Neural progenitor cell (in vitro differentiated cells): ENCODE measurements at regions not wholly inside any gene's neighbourhood (a gene's known extent, or its start where the extent isn't known, plus 50 kb on each side); places are given as distances from the start of the nearest gene placed in this dataset.

Experiments
- DNase-seq: peaks from one replicate; pipeline ENCODE4 v3.0.0-alpha.2; 2016; ENCODE audit warnings: low spot score
- H2AFZ ChIP-seq: fragments of 200-600 bp; sonication (generic); replicated peaks from 2 replicates; pipeline ENCODE4 v1.6.1; 2016; ENCODE audit warnings: antibody characterized with exemption
- H3F3A ChIP-seq: fragments of 200-600 bp; sonication (generic); 2 replicates; pipeline ENCODE4 v1.6.1; 2016; ENCODE audit warnings: antibody characterized with exemption, low read depth
- H3K27ac ChIP-seq: fragments of 200-600 bp; sonication (generic); 2 replicates; pipeline ENCODE4 v1.5.1; 2016; ENCODE audit warnings: mild to moderate bottlenecking
- H3K27me3 ChIP-seq: fragments of 200-600 bp; sonication (generic); 2 replicates; pipeline ENCODE4 v1.6.1; 2016; ENCODE audit warnings: mild to moderate bottlenecking, moderate library complexity
- H3K36me3 ChIP-seq: fragments of 200-600 bp; sonication (generic); 2 replicates; pipeline ENCODE4 v1.5.1; 2016
- H3K4me1 ChIP-seq: fragments of 200-600 bp; sonication (generic); 2 replicates; pipeline ENCODE4 v1.6.1; 2016; ENCODE audit warnings: mixed run types
- H3K4me2 ChIP-seq: fragments of 200-600 bp; sonication (generic); 2 replicates; pipeline ENCODE4 v1.6.1; 2016
- H3K4me3 ChIP-seq: fragments of 200-600 bp; sonication (generic); 2 replicates; pipeline ENCODE4 v1.5.1; 2016
- H3K79me2 ChIP-seq: fragments of 200-600 bp; sonication (generic); 2 replicates; pipeline ENCODE4 v1.6.1; 2016; ENCODE audit warnings: low read depth
- H3K9ac ChIP-seq: fragments of 200-600 bp; sonication (generic); 2 replicates; pipeline ENCODE4 v1.6.1; 2016
- H3K9me3 ChIP-seq: fragments of 200-600 bp; sonication (generic); 2 replicates; pipeline ENCODE4 v1.5.1; 2016; ENCODE audit warnings: low read depth
- H4K20me1 ChIP-seq: fragments of 200-600 bp; sonication (generic); 2 replicates; pipeline ENCODE4 v1.6.1; 2016; ENCODE audit warnings: low read depth
- H3K27ac Mint-ChIP-seq: 3 replicates; pipeline ENCODE4 v1.8.0; 2021; ENCODE audit warnings: mixed read lengths
- H3K27me3 Mint-ChIP-seq: 2 replicates; pipeline ENCODE4 v1.8.0; 2022; ENCODE audit warnings: low read depth, mild to moderate bottlenecking, inconsistent platforms, moderate library complexity, mixed read lengths; ENCODE audit not compliant: insufficient read depth
- H3K36me3 Mint-ChIP-seq: 3 replicates; pipeline ENCODE4 v1.8.0; 2021; ENCODE audit warnings: mixed read lengths
- H3K4me1 Mint-ChIP-seq: 3 replicates; pipeline ENCODE4 v1.8.0; 2021; ENCODE audit warnings: mixed read lengths
- H3K4me3 Mint-ChIP-seq: 3 replicates; pipeline ENCODE4 v1.8.0; 2021; ENCODE audit warnings: mild to moderate bottlenecking, moderate library complexity, mixed read lengths
- H3K9me3 Mint-ChIP-seq: 3 replicates; pipeline ENCODE4 v1.8.0; 2020; ENCODE audit warnings: mixed read lengths
- EZH2 ChIP-seq: fragments of 200-600 bp; sonication (generic); IDR thresholded peaks from 2 replicates; pipeline ENCODE4 v1.6.1; 2017; ENCODE audit warnings: antibody characterized with exemption, mild to moderate bottlenecking, moderate library complexity
- EZH2phosphoT487 ChIP-seq: fragments of 200-600 bp; sonication (generic); IDR thresholded peaks from 2 replicates; pipeline ENCODE4 v1.6.1; 2017; ENCODE audit warnings: antibody characterized with exemption
- TF ChIP-seq, protein P1 (sequence below): fragments of 200-600 bp; sonication (generic); IDR thresholded peaks from 2 replicates; pipeline ENCODE4 v1.5.1; 2017; ENCODE audit warnings: antibody characterized with exemption, mild to moderate bottlenecking

DNA sequence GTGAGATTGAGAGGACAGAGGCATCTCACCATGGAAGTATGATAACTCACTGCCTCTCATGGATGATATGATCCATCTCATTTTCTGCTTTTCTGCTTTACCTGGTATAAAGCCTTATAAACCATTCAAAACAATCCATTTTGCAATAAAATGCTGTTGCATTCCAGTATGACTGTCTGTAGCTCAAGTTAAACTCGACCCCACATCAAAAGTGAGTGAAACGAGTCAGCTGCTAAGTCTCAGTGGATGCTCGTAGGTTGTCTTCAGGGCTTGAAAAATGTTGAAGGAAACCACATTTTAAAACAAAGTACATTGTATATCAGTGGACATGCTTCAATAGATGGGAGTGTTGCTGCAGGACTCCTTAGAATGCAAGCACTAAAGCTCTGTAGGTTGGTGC lies 839.0 kb downstream of the TUSC7 start:
- Histone ChIP-seq H3K27ac (no peak overlapping the region), H3K9ac (no peak overlapping the region), H3K36me3 (no peaks in the 10 kb centered on the region), H3K27me3 (no peaks in the 10 kb centered on the region), H2AFZ (no peak overlapping the region), H4K20me1 (no peaks in the 10 kb centered on the region), H3F3A (no peaks in the 10 kb centered on the region), H3K4me3 (no peak overlapping the region), H3K4me2 (no peak overlapping the region), H3K9me3 (no peaks in the 10 kb centered on the region), H3K4me1 (no peaks in the 10 kb centered on the region), H3K79me2 (no peaks in the 10 kb centered on the region)
- Mint-ChIP-seq H3K9me3 (no peaks in the 10 kb centered on the region), H3K4me1 (no peaks in the 10 kb centered on the region), H3K27me3 (peaks cover 2% of the 10 kb centered on the region), H3K36me3 (no peaks in the 10 kb centered on the region), H3K27ac (no peak overlapping the region), H3K4me3 (no peak overlapping the region)
- DNase-seq, result no peak
- TF ChIP-seq EZH2 (no peak), EZH2phosphoT487 (no peak)
- TF ChIP-seq, protein P1, sequence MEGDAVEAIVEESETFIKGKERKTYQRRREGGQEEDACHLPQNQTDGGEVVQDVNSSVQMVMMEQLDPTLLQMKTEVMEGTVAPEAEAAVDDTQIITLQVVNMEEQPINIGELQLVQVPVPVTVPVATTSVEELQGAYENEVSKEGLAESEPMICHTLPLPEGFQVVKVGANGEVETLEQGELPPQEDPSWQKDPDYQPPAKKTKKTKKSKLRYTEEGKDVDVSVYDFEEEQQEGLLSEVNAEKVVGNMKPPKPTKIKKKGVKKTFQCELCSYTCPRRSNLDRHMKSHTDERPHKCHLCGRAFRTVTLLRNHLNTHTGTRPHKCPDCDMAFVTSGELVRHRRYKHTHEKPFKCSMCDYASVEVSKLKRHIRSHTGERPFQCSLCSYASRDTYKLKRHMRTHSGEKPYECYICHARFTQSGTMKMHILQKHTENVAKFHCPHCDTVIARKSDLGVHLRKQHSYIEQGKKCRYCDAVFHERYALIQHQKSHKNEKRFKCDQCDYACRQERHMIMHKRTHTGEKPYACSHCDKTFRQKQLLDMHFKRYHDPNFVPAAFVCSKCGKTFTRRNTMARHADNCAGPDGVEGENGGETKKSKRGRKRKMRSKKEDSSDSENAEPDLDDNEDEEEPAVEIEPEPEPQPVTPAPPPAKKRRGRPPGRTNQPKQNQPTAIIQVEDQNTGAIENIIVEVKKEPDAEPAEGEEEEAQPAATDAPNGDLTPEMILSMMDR, result no peak

DNA sequence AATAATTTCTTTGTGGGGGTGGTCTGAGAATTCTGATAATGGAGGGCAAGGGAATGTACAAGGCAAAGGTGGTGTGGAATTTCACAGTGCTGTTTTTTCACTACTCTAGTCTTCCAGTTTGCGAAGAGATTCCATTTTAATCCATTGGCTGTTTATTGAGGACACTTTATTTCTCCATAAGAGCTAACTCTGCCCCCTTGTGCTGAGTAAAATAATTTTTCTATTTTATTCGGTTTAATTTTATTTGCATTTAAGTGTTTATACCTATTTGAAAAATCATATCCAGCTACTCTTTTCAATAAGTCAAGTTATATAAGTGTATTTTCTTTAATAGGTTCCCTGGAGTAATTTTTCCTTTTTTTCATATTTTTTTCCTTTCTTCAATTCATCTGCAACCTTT lies 840.1 kb downstream of the TUSC7 start:
- Histone ChIP-seq H3K36me3 (no peaks in the 10 kb centered on the region), H3K9me3 (no peaks in the 10 kb centered on the region), H3K4me1 (no peaks in the 10 kb centered on the region), H3K4me3 (no peak overlapping the region), H3K27ac (no peak overlapping the region), H3K9ac (no peak overlapping the region), H2AFZ (no peak overlapping the region), H4K20me1 (no peaks in the 10 kb centered on the region), H3K4me2 (no peak overlapping the region), H3K79me2 (no peaks in the 10 kb centered on the region), H3K27me3 (no peaks in the 10 kb centered on the region), H3F3A (no peaks in the 10 kb centered on the region)
- no peaks in the 10 kb centered on the region for H3K36me3 Mint-ChIP-seq
- H3K27ac Mint-ChIP-seq, result no peak overlapping the region
- H3K4me3 Mint-ChIP-seq, result no peak overlapping the region
- no peak for DNase-seq
- no peaks in the 10 kb centered on the region for H3K4me1 Mint-ChIP-seq
- no peaks in the 10 kb centered on the region for H3K9me3 Mint-ChIP-seq
- H3K27me3 Mint-ChIP-seq, result peaks cover 4% of the 10 kb centered on the region
- TF ChIP-seq, protein P1, result no peak
- TF ChIP-seq EZH2phosphoT487, result no peak
- TF ChIP-seq EZH2, result no peak

DNA sequence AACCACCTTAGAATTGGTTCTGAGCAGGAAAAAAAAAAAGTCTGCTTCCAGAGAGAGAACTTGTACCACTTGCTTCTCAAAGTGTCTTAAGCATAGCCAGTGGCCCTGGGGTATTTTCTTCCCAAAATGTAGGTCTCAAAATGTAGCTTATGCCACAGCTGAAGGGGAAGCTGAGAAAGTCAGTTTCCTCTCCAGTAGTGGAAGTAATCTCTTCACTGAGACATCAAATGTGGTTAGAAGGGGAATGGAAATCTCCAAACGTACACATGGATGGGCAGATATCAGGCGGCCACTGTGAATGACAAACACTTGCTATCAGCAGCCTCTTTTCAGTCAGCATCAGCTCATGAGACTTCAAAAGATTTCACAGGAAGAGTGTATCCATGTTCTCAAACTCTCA lies 841.2 kb downstream of the TUSC7 start:
- Histone ChIP-seq H3K4me3 (no peak overlapping the region), H2AFZ (no peak overlapping the region), H3F3A (no peaks in the 10 kb centered on the region), H3K9me3 (no peaks in the 10 kb centered on the region), H3K36me3 (no peaks in the 10 kb centered on the region), H3K9ac (no peak overlapping the region), H4K20me1 (no peaks in the 10 kb centered on the region), H3K79me2 (no peaks in the 10 kb centered on the region), H3K4me2 (no peak overlapping the region), H3K27me3 (no peaks in the 10 kb centered on the region), H3K27ac (no peak overlapping the region), H3K4me1 (no peaks in the 10 kb centered on the region)
- Mint-ChIP-seq H3K4me3 (no peak overlapping the region), H3K9me3 (no peaks in the 10 kb centered on the region), H3K4me1 (no peaks in the 10 kb centered on the region), H3K27ac (no peak overlapping the region), H3K27me3 (peaks cover 4% of the 10 kb centered on the region), H3K36me3 (no peaks in the 10 kb centered on the region)
- no peak for DNase-seq
- TF ChIP-seq, protein P1, result no peak

DNA sequence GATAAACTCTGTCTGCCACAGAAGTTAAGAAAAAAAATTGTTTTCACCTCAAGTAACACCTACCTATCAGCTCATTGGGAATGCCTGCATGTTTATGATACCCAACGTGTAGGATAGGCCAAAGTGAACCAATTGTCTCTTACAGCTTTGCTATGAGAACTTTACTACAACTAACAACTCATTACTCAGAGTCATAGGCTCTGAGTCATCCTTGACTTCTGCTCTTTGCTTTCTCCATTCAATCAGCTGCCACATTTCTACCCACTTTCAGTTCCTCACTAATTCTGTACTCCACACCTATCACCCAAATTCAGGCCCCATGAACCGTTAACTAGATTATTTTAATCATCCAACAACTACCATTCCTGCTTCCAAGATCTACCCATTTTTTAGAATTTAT lies 843.9 kb downstream of the TUSC7 start:
- DNase-seq, result no peak
- no peaks in the 10 kb centered on the region for H3K9me3 ChIP-seq
- H3K79me2 ChIP-seq, result no peaks in the 10 kb centered on the region
- H3K27me3 ChIP-seq, result no peaks in the 10 kb centered on the region
- no peaks in the 10 kb centered on the region for H3K36me3 Mint-ChIP-seq
- no peak overlapping the region for H3K4me3 ChIP-seq
- H3K9ac ChIP-seq, result no peak overlapping the region
- H4K20me1 ChIP-seq, result no peaks in the 10 kb centered on the region
- H3K36me3 ChIP-seq, result no peaks in the 10 kb centered on the region
- no peak overlapping the region for H3K27ac ChIP-seq
- H3K4me2 ChIP-seq, result no peak overlapping the region
- H3K4me1 Mint-ChIP-seq, result no peaks in the 10 kb centered on the region
- H3K4me3 Mint-ChIP-seq, result no peak overlapping the region
- H3K9me3 Mint-ChIP-seq, result no peaks in the 10 kb centered on the region
- no peaks in the 10 kb centered on the region for H3K4me1 ChIP-seq
- H2AFZ ChIP-seq, result no peak overlapping the region
- no peaks in the 10 kb centered on the region for H3F3A ChIP-seq
- TF ChIP-seq, protein P1, result no peak
- TF ChIP-seq EZH2, result no peak
- H3K27me3 Mint-ChIP-seq, result peaks cover 2% of the 10 kb centered on the region
- no peak overlapping the region for H3K27ac Mint-ChIP-seq
